GM18508 (cell line): ENCODE measurements at regions not wholly inside any gene's neighbourhood (a gene's known extent, or its start where the extent isn't known, plus 50 kb on each side); places are given as distances from the start of the nearest gene placed in this dataset.

Experiments
- ATAC-seq: cut with Tn5 transposase; IDR thresholded peaks from one replicate; pipeline ENCODE4 v1.9.1; 2021; ENCODE audit warnings: moderate number of reproducible peaks; ENCODE audit not compliant: insufficient read depth, unreplicated experiment

DNA sequence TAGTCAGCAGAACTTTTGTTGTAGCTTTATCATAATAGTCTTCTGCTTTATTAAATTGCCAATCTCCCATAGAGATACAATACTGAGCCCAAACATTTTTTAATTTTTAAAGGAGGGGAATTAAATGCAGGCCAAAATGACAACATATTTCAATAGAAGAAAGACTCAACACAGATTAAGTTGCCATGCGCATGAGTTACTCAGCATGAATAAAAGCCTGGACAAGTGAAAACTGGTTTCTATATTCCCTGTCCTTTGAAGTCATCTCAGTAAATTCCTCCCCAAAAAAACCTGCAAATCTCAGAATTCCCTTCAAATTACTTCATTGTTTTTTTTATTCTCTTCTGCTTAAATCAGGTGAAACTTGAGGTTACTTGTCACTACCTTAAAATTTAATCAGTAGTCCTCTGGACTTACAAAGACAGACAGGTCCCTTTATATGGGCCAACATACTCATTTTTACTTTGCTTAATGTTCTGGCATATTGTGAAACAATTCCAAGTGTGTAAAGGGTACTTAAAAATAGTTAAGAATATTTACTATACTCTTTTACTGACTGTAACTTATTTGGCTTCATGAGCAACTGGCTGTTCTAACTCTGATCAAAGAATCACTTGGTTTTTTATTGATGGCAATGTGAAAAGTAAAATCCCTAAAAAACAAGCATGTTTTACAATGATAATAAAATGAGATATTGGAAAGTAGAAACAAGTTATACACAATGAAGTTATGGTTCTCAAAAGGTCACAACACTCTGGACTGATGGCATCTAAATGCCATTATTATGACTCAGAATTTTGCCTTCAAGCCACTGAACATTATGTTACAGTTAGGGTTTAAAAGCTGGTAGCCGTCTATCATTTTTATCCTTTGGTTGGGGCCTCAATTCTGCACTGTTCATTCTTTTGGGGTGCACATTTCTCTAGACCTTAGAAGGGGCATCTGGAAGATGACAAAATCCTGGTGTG is 49.9 kb upstream of the COL21A1 start:
- no peak for ATAC-seq
